PC-3 (cell line): ENCODE measurements at regions not wholly inside any gene's neighbourhood (a gene's known extent, or its start where the extent isn't known, plus 50 kb on each side); places are given as distances from the start of the nearest gene placed in this dataset.

Experiments
- CTCF ChIP-seq: fragments of 300-600 bp; sonication (generic); conservative IDR thresholded peaks from 2 replicates; pipeline ENCODE4 v1.5.1; 2017; ENCODE audit warnings: antibody characterized with exemption, low read depth, mild to moderate bottlenecking, low read length
- EZH2 ChIP-seq: fragments of 300-600 bp; sonication (generic); IDR thresholded peaks from one replicate; pipeline ENCODE4 v1.6.1; 2017; ENCODE audit warnings: antibody characterized with exemption, mild to moderate bottlenecking, low read length; ENCODE audit not compliant: unreplicated experiment
- EZH2phosphoT487 ChIP-seq: fragments of 300-600 bp; sonication (generic); IDR thresholded peaks from 2 replicates; pipeline ENCODE4 v1.6.1; 2018; ENCODE audit warnings: mild to moderate bottlenecking, antibody characterized with exemption, low read length, borderline replicate concordance

GRCh38 chr3:124424396-124424795, 305.9 kb upstream of the UMPS start:
- TF ChIP-seq EZH2: no peak
- TF ChIP-seq CTCF: no peak
- TF ChIP-seq EZH2phosphoT487: no peak
